Coronary artery (tissue), 2 donors: ENCODE measurements at regions not wholly inside any gene's neighbourhood (a gene's known extent, or its start where the extent isn't known, plus 50 kb on each side); places are given as distances from the start of the nearest gene placed in this dataset.

Experiments used
- DNase-seq: peaks from one replicate; pipeline ENCODE4 v3.0.0-alpha.2; 2017; ENCODE audit warnings: low spot score
- H3K27ac ChIP-seq, 2 donors: fragments of 200-600 bp; sonication (generic); one replicate each; pipeline ENCODE4 v1.5.1; 2016 to 2019
- H3K4me3 ChIP-seq: fragments of 200-600 bp; sonication (generic); 2 replicates; pipeline ENCODE4 v1.5.1; 2016; ENCODE audit warnings: mild to moderate bottlenecking, moderate library complexity
- CTCF ChIP-seq: fragments of 200-600 bp; sonication (generic); IDR thresholded peaks from one replicate; pipeline ENCODE4 v1.5.1; 2019; ENCODE audit warnings: antibody characterized with exemption

GRCh38 chr17:77381185-77381700 lies 240.5 kb downstream of the SEC14L1 start:
- no peak for DNase-seq
- Histone ChIP-seq H3K27ac (no peak overlapping the region), H3K4me3 (no peak overlapping the region)
- no peak for TF ChIP-seq CTCF

GRCh38 chr17:77381731-77382130 lies 241.0 kb downstream of the SEC14L1 start:
- no peak for TF ChIP-seq CTCF
- DNase-seq: no peak
- Histone ChIP-seq H3K4me3 (no peak overlapping the region), H3K27ac (no peak overlapping the region)

- Histone ChIP-seq H3K4me3 (no peak overlapping the region), H3K27ac (peak overlapping the region in 1 of 2 donors; percentile 7)
- no peak for TF ChIP-seq CTCF
- no peak for DNase-seq
Observed at GRCh38 chr17:77382356-77382911, 241.7 kb downstream of the SEC14L1 start.

- no peak for TF ChIP-seq CTCF
- H3K4me3 ChIP-seq: no peak overlapping the region
- peak overlapping the region; percentile 68 to 69 for H3K27ac ChIP-seq
- no peak for DNase-seq
Observed at GRCh38 chr17:77382966-77383612, 242.3 kb downstream of the SEC14L1 start.

- TF ChIP-seq CTCF: no peak
- DNase-seq: no peak
- H3K4me3 ChIP-seq: peak overlapping the region; percentile 14
- H3K27ac ChIP-seq: peak overlapping the region; percentile 68 to 69
Observed at GRCh38 chr17:77383613-77384608, 243.1 kb downstream of the SEC14L1 start.

- Histone ChIP-seq H3K27ac (peak overlapping the region; percentile 68 to 71), H3K4me3 (peak overlapping the region; percentile 15)
- DNase-seq: no peak
- no peak for TF ChIP-seq CTCF
Observed at GRCh38 chr17:77385750-77386501, 245.2 kb downstream of the SEC14L1 start.
